Right kidney (tissue), 1 donor: ENCODE measurements at regions not wholly inside any gene's neighbourhood (a gene's known extent, or its start where the extent isn't known, plus 50 kb on each side); places are given as distances from the start of the nearest gene placed in this dataset.

Experiments used
- DNase-seq: peaks from one replicate; pipeline ENCODE4 v3.0.0-alpha.2; 2016

- DNase-seq: no peak
Observed at GRCh38 chr3:194738254-194739093, 52.8 kb downstream of the FAM43A start.

GRCh38 chr3:194739498-194740284, 54.0 kb downstream of the FAM43A start:
- DNase-seq: no peak

GRCh38 chr3:194740859-194741491, 55.3 kb downstream of the FAM43A start:
- no peak for DNase-seq

DNA sequence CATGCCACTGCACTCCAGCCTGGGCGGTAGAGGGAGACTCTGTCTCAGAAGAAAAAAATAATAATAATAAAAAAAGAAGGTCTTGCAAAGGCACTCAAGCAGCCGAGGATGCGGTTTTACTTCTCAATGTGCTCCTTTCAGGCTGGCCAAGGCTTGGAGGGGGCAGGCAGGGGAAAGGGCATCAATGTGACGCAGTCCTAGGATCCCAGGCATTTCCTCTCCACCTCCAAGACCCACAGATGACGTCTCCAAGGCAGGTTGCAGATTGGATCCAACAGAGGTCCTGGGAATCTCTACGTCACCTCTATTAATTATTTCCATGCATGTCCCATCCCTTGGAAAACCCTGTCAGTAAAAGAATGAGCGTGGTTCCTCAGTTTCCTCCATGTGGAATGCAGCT, 56.2 kb downstream of the FAM43A start:
- DNase-seq: no peak

GRCh38 chr3:194744826-194745225, 59.1 kb downstream of the FAM43A start:
- no peak for DNase-seq

DNA sequence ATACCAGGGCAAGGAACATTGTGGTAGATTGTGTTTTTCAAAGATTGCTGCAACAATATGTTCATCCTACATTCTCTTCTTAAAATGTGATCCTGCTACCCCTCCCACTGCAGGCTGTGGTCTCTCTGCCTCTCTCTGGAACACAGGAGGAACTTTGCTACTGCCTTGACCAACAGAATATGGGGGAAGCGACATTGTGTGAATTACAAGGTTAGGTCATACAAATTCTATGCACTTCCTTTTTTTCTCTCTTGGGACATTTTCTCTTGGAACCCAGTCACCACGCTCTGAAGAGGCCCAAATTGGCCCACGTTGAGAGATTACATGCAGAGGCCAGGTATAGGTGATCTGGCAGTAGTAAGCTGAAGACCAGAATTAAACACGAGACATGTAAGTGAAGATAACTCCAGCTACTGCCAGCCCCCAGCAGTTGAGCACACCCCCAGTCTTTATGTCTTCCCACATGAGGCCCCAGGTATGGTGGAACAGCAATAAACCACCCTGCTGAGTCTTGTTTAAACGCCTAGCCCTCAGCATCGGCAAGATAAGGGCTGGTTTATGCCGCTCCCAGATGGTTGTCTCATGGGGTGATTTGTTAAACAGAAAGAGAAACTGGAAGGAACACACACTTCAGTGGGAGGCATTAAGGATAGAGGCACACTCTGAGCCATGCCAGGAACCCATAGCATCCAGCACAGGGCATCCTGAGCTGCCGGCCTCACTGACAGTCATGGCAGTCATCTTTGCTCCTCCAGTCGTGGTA, 59.9 kb downstream of the FAM43A start:
- no peak for DNase-seq

GRCh38 chr3:194748225-194748624, 62.5 kb downstream of the FAM43A start:
- no peak for DNase-seq

GRCh38 chr3:194749631-194750490, 64.2 kb downstream of the FAM43A start:
- peak; percentile 50 for DNase-seq

DNA sequence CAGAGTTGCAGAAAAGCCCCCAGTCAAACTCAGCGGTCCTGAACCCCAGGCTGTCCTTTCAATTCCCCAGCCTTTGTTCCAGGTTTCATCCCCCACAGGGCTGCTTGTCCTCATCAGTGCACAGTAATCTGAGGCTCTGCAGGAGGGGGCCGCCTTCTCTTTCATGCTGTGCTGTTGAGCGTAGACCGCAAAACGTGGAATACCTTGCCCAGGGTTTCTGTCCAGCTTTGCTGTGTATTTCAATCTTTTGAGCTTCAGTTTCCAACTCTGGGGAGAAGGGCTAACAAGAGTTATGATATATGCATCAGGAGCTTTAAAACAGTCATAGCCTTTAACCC, 64.8 kb downstream of the FAM43A start:
- no peak for DNase-seq

DNA sequence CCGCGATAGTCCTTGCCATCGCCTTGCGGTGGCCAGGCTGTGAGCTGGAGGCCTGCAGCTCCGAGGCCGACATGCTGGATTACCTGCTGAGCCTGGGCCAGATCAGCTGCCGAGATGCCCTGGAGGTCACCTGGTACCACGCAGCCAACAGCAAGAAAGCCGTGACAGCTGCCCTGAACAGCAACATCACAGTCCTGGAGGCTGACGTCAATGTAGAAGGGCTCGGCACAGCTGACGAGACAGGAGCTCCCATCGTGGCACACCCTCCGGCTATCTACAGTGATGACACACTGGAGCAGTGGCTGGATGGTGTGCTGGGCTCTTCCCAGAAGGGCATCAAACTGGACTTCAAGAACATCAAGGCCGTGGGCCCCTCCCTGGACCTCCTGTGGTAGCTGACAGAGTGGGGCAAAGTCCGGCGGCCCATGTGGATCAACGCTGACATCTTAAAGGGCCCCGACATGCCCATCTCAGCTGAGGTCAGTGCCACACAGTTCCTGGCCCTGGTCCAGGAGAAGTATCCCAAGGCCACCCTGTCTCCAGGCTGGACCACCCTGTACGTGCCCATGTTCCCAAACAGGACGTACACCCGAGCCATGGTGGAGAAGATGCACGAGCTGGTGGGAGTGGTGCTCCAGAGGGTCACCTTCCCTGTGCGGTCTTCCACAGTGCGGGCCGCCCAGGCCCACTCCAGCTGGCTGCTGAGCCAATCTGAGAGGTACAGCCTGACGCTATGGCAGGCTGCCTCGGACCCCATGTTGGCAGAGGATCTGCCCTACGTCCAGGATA, 70.2 kb downstream of the FAM43A start:
- no peak for DNase-seq

DNA sequence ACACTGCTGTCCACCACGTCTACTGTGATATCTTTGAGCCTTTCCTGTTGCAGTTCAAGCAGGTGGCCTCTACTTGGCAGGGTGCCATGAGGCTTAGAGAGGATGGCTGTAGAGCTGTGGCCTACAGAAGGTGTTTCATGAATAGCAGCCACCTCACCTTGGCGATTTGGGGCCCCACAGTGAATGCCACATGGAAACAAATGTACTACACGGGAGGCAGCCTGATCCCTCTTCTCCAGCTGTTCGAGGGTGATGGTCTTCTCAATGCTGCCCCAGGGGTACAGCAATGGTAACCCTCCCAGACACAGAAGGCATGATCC, 70.7 kb downstream of the FAM43A start:
- DNase-seq: no peak

DNA sequence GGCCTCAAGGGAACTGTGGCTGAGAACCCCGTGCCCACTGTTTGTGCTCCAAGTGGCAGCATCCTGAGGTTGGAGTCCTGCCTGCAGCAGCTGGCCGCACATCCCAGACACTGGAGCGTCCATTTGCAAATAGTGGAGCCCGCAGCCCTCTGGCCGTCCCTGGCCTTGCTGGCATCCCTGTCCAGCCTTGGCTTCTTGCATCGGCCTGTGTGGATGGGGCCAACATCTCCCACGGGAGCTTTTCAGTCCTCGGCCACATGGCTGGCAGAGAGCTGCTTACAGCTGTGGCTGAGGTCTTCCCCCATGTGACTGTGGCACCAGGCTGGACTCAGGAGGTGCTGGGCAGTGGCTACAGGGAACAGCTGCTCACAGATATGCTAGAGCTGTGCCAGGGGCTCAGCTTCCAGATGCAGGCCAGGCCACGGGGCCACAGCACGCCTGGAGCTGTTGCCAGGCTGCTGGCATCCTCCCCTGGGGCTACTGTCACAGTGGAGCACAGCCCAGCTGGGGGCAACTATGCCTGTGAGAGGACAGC, 71.2 kb downstream of the FAM43A start:
- no peak for DNase-seq

DNA sequence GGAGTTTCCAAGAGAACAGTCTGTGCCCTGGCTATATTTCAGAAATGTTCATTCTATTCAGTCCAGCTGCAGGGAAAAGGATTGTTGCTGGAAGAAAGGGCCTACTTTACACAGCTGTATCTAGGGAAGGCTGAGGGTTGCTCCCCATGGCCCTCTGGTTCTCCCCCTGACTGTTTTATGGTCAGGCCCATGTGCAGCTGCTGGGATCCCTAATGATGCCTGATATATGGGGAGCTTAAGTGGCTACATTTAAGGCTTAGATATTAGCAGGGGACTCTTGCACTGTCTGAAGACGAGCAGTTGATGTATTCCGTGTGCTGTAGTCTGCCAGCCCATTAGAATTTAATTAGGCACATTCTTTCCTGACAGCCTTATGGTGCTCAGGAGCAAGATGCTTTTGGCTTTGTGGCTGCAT, 72.0 kb downstream of the FAM43A start:
- no peak for DNase-seq

- DNase-seq: no peak
Observed at GRCh38 chr3:194758716-194759115, 73.0 kb downstream of the FAM43A start.

GRCh38 chr3:194760494-194761137, 74.9 kb downstream of the FAM43A start:
- no peak for DNase-seq

DNA sequence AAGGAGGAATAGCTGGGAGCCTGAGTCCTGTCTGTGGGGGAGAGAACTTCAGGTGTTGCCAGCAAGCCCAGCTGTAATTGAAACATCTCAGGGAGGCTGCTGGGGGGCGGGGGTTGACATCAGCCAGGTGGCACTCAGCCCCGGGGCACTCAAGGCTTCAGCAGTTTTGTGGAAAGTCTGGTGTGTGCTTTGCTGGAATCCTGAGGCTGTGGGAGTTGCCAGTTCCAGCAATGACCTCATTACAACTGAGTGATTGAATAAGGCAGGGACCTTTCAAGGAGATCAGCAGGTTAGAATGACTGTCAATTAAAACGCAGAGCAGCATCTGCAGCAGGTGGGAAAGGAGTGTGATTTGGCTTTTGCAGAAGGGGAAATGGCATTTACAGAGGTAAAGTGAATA, 75.7 kb downstream of the FAM43A start:
- DNase-seq: peak; percentile 34

DNA sequence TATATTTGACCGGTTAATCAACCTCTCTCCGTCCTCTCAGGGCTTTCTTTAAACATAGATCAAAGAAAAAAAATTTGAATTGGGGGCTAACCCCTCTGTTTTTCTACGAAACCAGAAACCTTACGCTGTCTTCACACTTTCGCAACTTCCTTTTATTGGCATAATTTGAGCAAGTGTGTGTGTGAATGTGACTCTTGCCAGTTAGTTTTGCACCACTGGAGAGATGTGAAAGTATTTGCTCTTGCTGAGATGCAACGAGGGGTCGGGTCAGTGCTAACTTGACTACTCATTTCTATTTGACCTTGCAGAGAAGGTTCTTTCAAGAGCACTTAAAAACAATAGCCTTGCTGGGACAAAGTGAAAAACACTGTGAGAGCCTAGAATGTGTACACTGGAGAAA, 81.2 kb downstream of the FAM43A start:
- no peak for DNase-seq

DNA sequence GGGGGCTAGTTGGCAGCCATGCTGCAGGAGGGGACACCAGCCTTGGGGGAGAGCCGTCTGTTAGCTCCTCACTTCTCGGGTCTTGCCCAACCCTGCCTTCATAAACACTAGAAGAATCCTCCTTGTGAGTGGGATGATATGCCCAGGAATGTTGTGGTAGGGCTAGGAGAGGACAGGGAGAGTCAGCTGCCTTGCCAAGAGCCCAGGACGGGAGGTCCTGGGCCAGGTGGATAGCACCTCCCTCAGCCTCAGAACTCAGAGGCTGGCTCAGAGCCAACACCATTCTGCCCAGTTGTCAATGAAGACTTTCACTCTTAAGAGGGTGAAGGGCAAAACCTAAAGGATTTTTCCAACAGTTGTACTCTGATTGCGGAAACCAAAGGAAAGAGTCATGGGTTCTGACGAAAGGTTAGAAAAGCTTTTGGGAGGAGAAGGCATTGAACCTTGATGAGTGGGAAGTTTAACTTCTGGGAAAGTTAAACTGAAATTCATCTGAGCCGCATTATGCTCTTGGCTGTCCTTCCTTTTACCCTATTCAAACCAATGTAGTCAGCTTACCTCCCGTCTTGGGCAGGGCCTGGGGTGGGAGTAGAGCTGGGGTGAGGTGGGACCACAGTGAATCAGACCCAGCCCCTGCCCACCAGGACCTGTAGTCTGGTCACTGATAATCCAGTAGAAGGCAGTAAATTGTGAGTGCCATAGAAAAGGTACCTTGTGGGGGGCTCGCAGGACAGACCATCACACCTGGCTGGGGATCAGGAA, 81.9 kb downstream of the FAM43A start:
- no peak for DNase-seq

DNA sequence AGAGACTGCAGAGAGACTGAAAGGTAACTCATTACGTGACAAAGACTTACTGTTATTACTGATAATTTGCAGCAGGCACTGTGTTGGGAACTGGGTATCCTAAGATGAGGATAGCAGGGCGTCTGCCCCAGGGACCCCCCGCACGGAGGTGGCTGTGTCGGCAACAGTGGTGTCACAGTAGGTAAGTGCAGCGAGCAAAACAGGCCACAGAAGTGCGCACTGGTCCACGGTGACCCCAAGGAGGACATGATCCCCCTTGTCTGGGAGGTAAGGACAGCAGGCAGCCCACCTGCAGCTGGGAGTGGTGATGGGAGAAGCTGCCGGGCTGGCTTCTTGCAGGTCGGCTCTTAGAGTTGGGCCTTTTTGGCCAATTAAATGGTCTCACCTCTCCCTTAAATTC, 82.9 kb downstream of the FAM43A start:
- DNase-seq: no peak
